ENCODE measurements at regions not wholly inside any gene's neighbourhood (a gene's known extent, or its start where the extent isn't known, plus 50 kb on each side); places are given as distances from the start of the nearest gene placed in this dataset.

DNA sequence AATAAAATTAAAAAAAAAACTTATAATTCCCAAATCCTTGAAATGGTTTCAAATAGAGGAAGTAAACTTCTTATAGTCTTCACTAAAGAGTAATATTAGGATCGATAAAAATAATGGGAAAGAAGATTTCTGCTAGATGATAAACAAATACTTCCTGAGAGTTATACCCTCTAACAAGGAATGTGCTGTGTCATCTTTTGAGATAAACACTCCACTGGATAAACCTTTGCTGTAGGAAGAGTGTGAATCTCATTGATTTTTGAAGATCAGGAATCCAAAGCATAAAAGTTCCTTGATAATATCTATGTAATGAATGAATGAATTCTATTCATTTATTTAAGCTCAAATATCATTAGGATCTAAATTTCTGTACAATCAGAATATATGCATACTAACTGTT, 161.0 kb upstream of the GBE1 start:
- no peak for TF ChIP-seq POLR2A (IDR thresholded peaks at IDR 0.05)
- TF ChIP-seq, protein P1, sequence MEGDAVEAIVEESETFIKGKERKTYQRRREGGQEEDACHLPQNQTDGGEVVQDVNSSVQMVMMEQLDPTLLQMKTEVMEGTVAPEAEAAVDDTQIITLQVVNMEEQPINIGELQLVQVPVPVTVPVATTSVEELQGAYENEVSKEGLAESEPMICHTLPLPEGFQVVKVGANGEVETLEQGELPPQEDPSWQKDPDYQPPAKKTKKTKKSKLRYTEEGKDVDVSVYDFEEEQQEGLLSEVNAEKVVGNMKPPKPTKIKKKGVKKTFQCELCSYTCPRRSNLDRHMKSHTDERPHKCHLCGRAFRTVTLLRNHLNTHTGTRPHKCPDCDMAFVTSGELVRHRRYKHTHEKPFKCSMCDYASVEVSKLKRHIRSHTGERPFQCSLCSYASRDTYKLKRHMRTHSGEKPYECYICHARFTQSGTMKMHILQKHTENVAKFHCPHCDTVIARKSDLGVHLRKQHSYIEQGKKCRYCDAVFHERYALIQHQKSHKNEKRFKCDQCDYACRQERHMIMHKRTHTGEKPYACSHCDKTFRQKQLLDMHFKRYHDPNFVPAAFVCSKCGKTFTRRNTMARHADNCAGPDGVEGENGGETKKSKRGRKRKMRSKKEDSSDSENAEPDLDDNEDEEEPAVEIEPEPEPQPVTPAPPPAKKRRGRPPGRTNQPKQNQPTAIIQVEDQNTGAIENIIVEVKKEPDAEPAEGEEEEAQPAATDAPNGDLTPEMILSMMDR (IDR thresholded peaks at IDR 0.05): no peak

Data from testis (tissue), 2 donors.